ENCODE measurements at regions not wholly inside any gene's neighbourhood (a gene's known extent, or its start where the extent isn't known, plus 50 kb on each side); places are given as distances from the start of the nearest gene placed in this dataset.

GRCh38 chr3:30222441-30222840 lies 384.0 kb upstream of the TGFBR2 start:
- CTCF ChIA-PET, result no interaction called here
- Mint-ChIP-seq H3K4me1 (peaks cover 4% of the 10 kb centered on the region), H3K27ac (no peak overlapping the region), H3K36me3 (peaks cover 4% of the 10 kb centered on the region), H3K9me3 (peaks cover 4% of the 10 kb centered on the region), H3K4me3 (no peak overlapping the region), H3K27me3 (ENCODE audit: low read depth) (no peaks in the 10 kb centered on the region)
- POLR2A ChIA-PET, result no interaction called here
- ATAC-seq (no peak), DNase-seq (ENCODE audit: low spot score) (no peak)
- TF ChIP-seq CTCF (IDR thresholded peaks at IDR 0.05), result no peak
- TF ChIP-seq FOXP4 (CRISPR knock-in tag; IDR thresholded peaks at IDR 0.05), result no peak
- TF ChIP-seq CREB1 (CRISPR knock-in tag; IDR thresholded peaks at IDR 0.05), result no peak
- no peak for TF ChIP-seq E2F1 (CRISPR knock-in tag; IDR thresholded peaks at IDR 0.05)
- no peak for TF ChIP-seq ZNF512 (CRISPR knock-in tag; IDR thresholded peaks at IDR 0.05; ENCODE audit: borderline replicate concordance)
- no peak for TF ChIP-seq PRDM15 (CRISPR knock-in tag; IDR thresholded peaks at IDR 0.05)
- no peak for TF ChIP-seq ZNF416 (CRISPR knock-in tag; IDR thresholded peaks at IDR 0.05)
- TF ChIP-seq E2F4 (CRISPR knock-in tag; IDR thresholded peaks at IDR 0.05; ENCODE audit: borderline replicate concordance, low read depth), result no peak
- TF ChIP-seq RELA (CRISPR knock-in tag; IDR thresholded peaks at IDR 0.05; ENCODE audit: borderline replicate concordance), result no peak
- TF ChIP-seq EMX1 (CRISPR knock-in tag; IDR thresholded peaks at IDR 0.05), result no peak
- no peak for TF ChIP-seq ZNF281 (CRISPR knock-in tag; IDR thresholded peaks at IDR 0.05)
- no peak for TF ChIP-seq IRF1 (CRISPR knock-in tag; IDR thresholded peaks at IDR 0.05)
- no peak for TF ChIP-seq ZMAT4 (CRISPR knock-in tag; IDR thresholded peaks at IDR 0.05)
- no peak for TF ChIP-seq SOX15 (CRISPR knock-in tag; IDR thresholded peaks at IDR 0.05)
- TF ChIP-seq TEAD4 (CRISPR knock-in tag; IDR thresholded peaks at IDR 0.05), result no peak
- no peak for TF ChIP-seq ATF2 (CRISPR knock-in tag; IDR thresholded peaks at IDR 0.05; ENCODE audit: borderline replicate concordance, low read depth)
- TF ChIP-seq USF1 (CRISPR knock-in tag; IDR thresholded peaks at IDR 0.05), result no peak
- TF ChIP-seq NR1H2 (CRISPR knock-in tag; IDR thresholded peaks at IDR 0.05), result no peak
- no peak for TF ChIP-seq SP1 (CRISPR knock-in tag; conservative IDR thresholded peaks at IDR 0.05)
